GM12878 (cell line): ENCODE measurements at regions not wholly inside any gene's neighbourhood (a gene's known extent, or its start where the extent isn't known, plus 50 kb on each side); places are given as distances from the start of the nearest gene placed in this dataset.

Experiments used
- ATAC-seq: fragments of 200-7000 bp; cut with Tn5 transposase; 3 replicates; pipeline ENCODE4 v1.9.1; 2020; ENCODE audit warnings: mild to moderate bottlenecking, moderate library complexity
- BruUV-seq: library from RNA; stranded (reverse); fragments of 400-500 nt; replicated peaks from 2 replicates; lab custom pipeline; 2021; lab: Mats Ljungman, UMichigan
- CTCF ChIA-PET: fragments of 300-600 bp; sonication (Branson Sonifier 250); formaldehyde crosslinking; extraction: SDS; loops from one replicate; lab custom pipeline; 2021; ENCODE audit warnings: inconsistent platforms; lab: Yijun Ruan, JAX
- POLR2A ChIA-PET: fragments of 350-600 bp; formaldehyde crosslinking; extraction: SDS; loops from one replicate; lab custom pipeline; 2021; ENCODE audit warnings: inconsistent platforms; lab: Charles Lee
- RAD21 ChIA-PET: fragments of 300-600 bp; sonication (Branson Sonifier 250); formaldehyde crosslinking; loops from one replicate; lab custom pipeline; 2023; ENCODE audit warnings: antibody characterized with exemption; ENCODE audit not compliant: unreplicated experiment; lab: Charles Lee
- SMC1A ChIA-PET: fragments of 300-600 bp; sonication (Branson Sonifier 250); formaldehyde crosslinking; loops from one replicate; lab custom pipeline; 2023; ENCODE audit not compliant: unreplicated experiment, uncharacterized antibody; lab: Charles Lee
- DNase-seq: peaks from one replicate; pipeline ENCODE4 v3.0.0-alpha.2; 2011; ENCODE audit warnings: low read depth, low spot score
- FAIRE-seq: peaks from 3 replicates; lab custom pipeline; 2011; peaks lifted over from hg19 to GRCh38; lab: Jason Lieb, UNC
- H2AFZ ChIP-seq: 2 replicates; pipeline ENCODE4 v1.6.0; 2011; ENCODE audit warnings: low read depth, low read length, control low read depth; ENCODE audit not compliant: control insufficient read depth
- H3K27ac ChIP-seq: 2 replicates; pipeline ENCODE4 v1.5.1; 2011; ENCODE audit warnings: control low read depth; ENCODE audit not compliant: control insufficient read depth, insufficient read depth
- H3K27me3 ChIP-seq, 2 experiments: replicated peaks in 1 of 2; 2 replicates each; pipeline versions ENCODE4 v1.6.0 to v1.6.1; 2011; ENCODE audit warnings: low read length in 1 of 2; ENCODE audit not compliant: control insufficient read depth in 2 of 2, insufficient read depth in 2 of 2
- H3K36me3 ChIP-seq, 2 experiments: 2 replicates each; pipeline ENCODE4 v1.5.1; 2011; ENCODE audit warnings: low read length in 1 of 2; ENCODE audit not compliant: control insufficient read depth in 2 of 2, insufficient read depth in 2 of 2
- H3K4me1 ChIP-seq: 2 replicates; pipeline ENCODE4 v1.6.1; 2011; ENCODE audit warnings: mild to moderate bottlenecking, low read length, moderate library complexity, mixed read lengths; ENCODE audit not compliant: control insufficient read depth, insufficient read depth
- H3K4me2 ChIP-seq: 2 replicates; pipeline ENCODE4 v1.6.0; 2011; ENCODE audit warnings: control low read depth; ENCODE audit not compliant: control insufficient read depth, insufficient read depth
- H3K4me3 ChIP-seq: fragments of 200-600 bp; sonication (generic); 2 replicates; pipeline ENCODE4 v1.5.1; 2016
- H3K79me2 ChIP-seq: 2 replicates; pipeline ENCODE4 v1.6.0; 2011; ENCODE audit warnings: low read length; ENCODE audit not compliant: control insufficient read depth, insufficient read depth
- H3K9ac ChIP-seq: 2 replicates; pipeline ENCODE4 v1.8.0; 2011; ENCODE audit warnings: low read length, control low read depth, mixed read lengths; ENCODE audit not compliant: control insufficient read depth, insufficient read depth
- H3K9me3 ChIP-seq: replicated peaks from 3 replicates; pipeline ENCODE4 v1.5.1; 2011; ENCODE audit warnings: mild to moderate bottlenecking, low read length; ENCODE audit not compliant: control insufficient read depth, insufficient read depth
- H4K20me1 ChIP-seq: 2 replicates; pipeline ENCODE4 v1.6.0; 2011; ENCODE audit not compliant: control insufficient read depth, insufficient read depth
- ATF7 ChIP-seq: fragments of 450-650 bp; IDR thresholded peaks from 2 replicates; pipeline ENCODE4 v1.6.1; 2016; ENCODE audit warnings: low read depth, mild to moderate bottlenecking
- BCL11A ChIP-seq: IDR thresholded peaks from 2 replicates; pipeline ENCODE4 v1.6.1; 2011; ENCODE audit warnings: low read depth, low read length
- DPF2 ChIP-seq: fragments of 450-650 bp; IDR thresholded peaks from 2 replicates; pipeline ENCODE4 v1.6.1; 2017; ENCODE audit warnings: mild to moderate bottlenecking
- EP300 ChIP-seq, 2 experiments: fragments of 150-350 bp in 1 of 2; IDR thresholded peaks; 2 replicates each; pipeline ENCODE4 v1.6.1; 2011 to 2012; ENCODE audit warnings: low read depth in 2 of 2, low read length in 2 of 2, borderline replicate concordance in 1 of 2, improper control_type of control experiment in 1 of 2, inconsistent platforms in 1 of 2; ENCODE audit not compliant: control insufficient read depth in 1 of 2
- GATAD2B ChIP-seq: fragments of 450-650 bp; conservative IDR thresholded peaks from 2 replicates; pipeline ENCODE4 v1.6.1; 2017; ENCODE audit warnings: low read depth, mild to moderate bottlenecking, moderate library complexity
- IKZF1 ChIP-seq: fragments of 450-650 bp; conservative IDR thresholded peaks from 2 replicates; pipeline ENCODE4 v1.6.1; 2017; ENCODE audit warnings: antibody characterized with exemption, mild to moderate bottlenecking
- IKZF2 ChIP-seq, 2 experiments: fragments of 450-650 bp; IDR thresholded peaks; 2 replicates each; pipeline ENCODE4 v1.6.1; 2017; ENCODE audit warnings: mild to moderate bottlenecking in 2 of 2, moderate library complexity in 2 of 2
- KDM1A ChIP-seq: fragments of 200-600 bp; sonication (generic); IDR thresholded peaks from 2 replicates; pipeline ENCODE4 v1.6.1; 2016; ENCODE audit warnings: borderline replicate concordance
- MTA2 ChIP-seq: fragments of 450-650 bp; IDR thresholded peaks from 2 replicates; pipeline ENCODE4 v1.6.1; 2016; ENCODE audit warnings: low read depth, mild to moderate bottlenecking, moderate library complexity
- NR2F1 ChIP-seq: fragments of 450-650 bp; conservative IDR thresholded peaks from 2 replicates; pipeline ENCODE4 v1.6.1; 2017; ENCODE audit warnings: mild to moderate bottlenecking
- RBBP5 ChIP-seq: fragments of 200-600 bp; sonication (generic); conservative IDR thresholded peaks from 2 replicates; pipeline ENCODE4 v1.6.1; 2016
- SMC3 ChIP-seq: IDR thresholded peaks from 2 replicates; pipeline ENCODE4 v1.6.1; 2011; ENCODE audit warnings: low read length, improper control_type of control experiment, borderline replicate concordance
- SPI1 ChIP-seq: IDR thresholded peaks from 2 replicates; pipeline ENCODE4 v1.6.1; 2011; ENCODE audit warnings: low read depth, mild to moderate bottlenecking, low read length, moderate library complexity, borderline replicate concordance; ENCODE audit not compliant: insufficient read depth
- YBX1 ChIP-seq: fragments of 450-650 bp; IDR thresholded peaks from 2 replicates; pipeline ENCODE4 v1.6.1; 2016; ENCODE audit warnings: antibody characterized with exemption
- ZNF24 ChIP-seq: fragments of 450-650 bp; IDR thresholded peaks from 2 replicates; pipeline ENCODE4 v1.6.1; 2017; ENCODE audit warnings: antibody characterized with exemption, mild to moderate bottlenecking
- ZNF622 ChIP-seq: fragments of 450-650 bp; IDR thresholded peaks from 2 replicates; pipeline ENCODE4 v1.6.1; 2017; ENCODE audit warnings: mild to moderate bottlenecking, inconsistent platforms
- WGBS: methylation state at CpG from one replicate; pipeline ENCODE4 v1.1.6; 2016; ENCODE audit warnings: low lambda C conversion rate; ENCODE audit not compliant: insufficient replicate concordance, insufficient coverage; ENCODE audit errors: missing lambda C conversion rate; 5-methylcytosine and 5-hydroxymethylcytosine counted together
- in situ Hi-C: fragments of 300-500 bp; cut with MboI; formaldehyde crosslinking; loops from 9 replicates; pipeline ENCODE4 v1.14.3; 2018; ENCODE audit warnings: mixed read lengths
- intact Hi-C: fragments of 100-400 bp; cut with micrococcal nuclease; formaldehyde crosslinking; loops from one replicate; pipeline ENCODE4 v1.14.2; 2022; ENCODE audit not compliant: unreplicated experiment
- TF ChIP-seq, protein P1 (sequence below): fragments of 450-650 bp; IDR thresholded peaks from 2 replicates; pipeline ENCODE4 v1.6.1; 2018; ENCODE audit warnings: mild to moderate bottlenecking, low read depth, moderate library complexity; ENCODE audit not compliant: partially characterized antibody
- TF ChIP-seq, protein P2 (sequence below): fragments of 450-650 bp; conservative IDR thresholded peaks from 2 replicates; pipeline ENCODE4 v1.6.1; 2017; ENCODE audit warnings: mild to moderate bottlenecking, moderate library complexity
- TF ChIP-seq, protein P3 (sequence below): fragments of 450-650 bp; IDR thresholded peaks from 2 replicates; pipeline ENCODE4 v1.6.1; 2017; ENCODE audit warnings: low read depth, mild to moderate bottlenecking, moderate library complexity

DNA sequence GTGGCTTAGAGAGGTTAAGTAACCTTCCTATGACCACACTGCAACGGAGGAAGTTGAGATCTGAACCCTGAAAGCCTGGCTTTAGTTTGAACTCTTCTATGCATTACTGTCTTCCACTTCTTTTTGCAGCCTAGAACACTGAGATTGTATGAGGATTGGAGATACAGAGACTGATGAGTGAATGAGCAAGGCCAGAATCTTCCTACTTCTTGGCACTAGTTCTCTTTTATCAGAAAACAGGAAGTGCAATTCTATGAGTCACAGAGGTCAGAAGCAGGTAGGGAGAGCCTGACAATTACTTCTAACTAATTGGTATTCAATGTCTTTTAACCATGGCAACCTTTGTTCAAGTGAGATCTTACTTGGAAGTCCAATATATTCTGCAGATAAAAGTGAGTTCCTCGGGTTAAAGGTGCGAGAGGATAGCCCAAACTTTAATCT, 219.0 kb downstream of the SHQ1 start:
- BruUV-seq: no TSS peak
- POLR2A ChIA-PET: interaction anchor here (0.6 kb wide), 1 partner anchor 737 kb away, joined by 3 read pairs; no protein-coding TSS in a partner anchor
- H2AFZ ChIP-seq: no peak overlapping the region
- no peak overlapping the region for H3K4me3 ChIP-seq
- 53% methylated on average over 3 of the region's 3 CpGs for WGBS
- ATAC-seq (peak; percentile 75), FAIRE-seq (peak; percentile 84), DNase-seq (no peak)
- SMC1A ChIA-PET: interaction anchor here (1.6 kb wide), 1 partner anchor 37 kb away, joined by 5 read pairs; no protein-coding TSS in a partner anchor
- CTCF ChIA-PET: interaction anchor here (0.5 to 1.4 kb wide), 2 partner anchors 42 to 107 kb away, joined by 3 read pairs; no protein-coding TSS in a partner anchor
- peaks cover 35% of the 10 kb centered on the region for H3K4me1 ChIP-seq
- H3K27ac ChIP-seq: no peak overlapping the region
- no peak overlapping the region for H3K9ac ChIP-seq
- in situ Hi-C loops: no loop called here
- peaks cover 3% of the 10 kb centered on the region; the same call in 1 of the 3 replicates for H3K9me3 ChIP-seq
- no peaks in the 10 kb centered on the region for H3K27me3 ChIP-seq
- RAD21 ChIA-PET: no interaction called here
- intact Hi-C loops: loop anchor here (2.0 kb wide), 1 partner anchor 46 kb away; no protein-coding TSS in a partner anchor
- no peaks in the 10 kb centered on the region for H4K20me1 ChIP-seq
- H3K36me3 ChIP-seq: no peaks in the 10 kb centered on the region
- H3K4me2 ChIP-seq: peak overlapping the region; percentile 21; the same call in 1 of the 2 replicates
- H3K79me2 ChIP-seq: no peaks in the 10 kb centered on the region
- peak in 1 of 2 experiments; percentile 69; a peak in 1 of 4 replicates for TF ChIP-seq EP300 (IDR thresholded peaks at IDR 0.05; ENCODE audit: borderline replicate concordance in 1 of 2, control insufficient read depth in 1 of 2, low read depth in 2 of 2, low read length in 2 of 2)
- TF ChIP-seq, protein P1, sequence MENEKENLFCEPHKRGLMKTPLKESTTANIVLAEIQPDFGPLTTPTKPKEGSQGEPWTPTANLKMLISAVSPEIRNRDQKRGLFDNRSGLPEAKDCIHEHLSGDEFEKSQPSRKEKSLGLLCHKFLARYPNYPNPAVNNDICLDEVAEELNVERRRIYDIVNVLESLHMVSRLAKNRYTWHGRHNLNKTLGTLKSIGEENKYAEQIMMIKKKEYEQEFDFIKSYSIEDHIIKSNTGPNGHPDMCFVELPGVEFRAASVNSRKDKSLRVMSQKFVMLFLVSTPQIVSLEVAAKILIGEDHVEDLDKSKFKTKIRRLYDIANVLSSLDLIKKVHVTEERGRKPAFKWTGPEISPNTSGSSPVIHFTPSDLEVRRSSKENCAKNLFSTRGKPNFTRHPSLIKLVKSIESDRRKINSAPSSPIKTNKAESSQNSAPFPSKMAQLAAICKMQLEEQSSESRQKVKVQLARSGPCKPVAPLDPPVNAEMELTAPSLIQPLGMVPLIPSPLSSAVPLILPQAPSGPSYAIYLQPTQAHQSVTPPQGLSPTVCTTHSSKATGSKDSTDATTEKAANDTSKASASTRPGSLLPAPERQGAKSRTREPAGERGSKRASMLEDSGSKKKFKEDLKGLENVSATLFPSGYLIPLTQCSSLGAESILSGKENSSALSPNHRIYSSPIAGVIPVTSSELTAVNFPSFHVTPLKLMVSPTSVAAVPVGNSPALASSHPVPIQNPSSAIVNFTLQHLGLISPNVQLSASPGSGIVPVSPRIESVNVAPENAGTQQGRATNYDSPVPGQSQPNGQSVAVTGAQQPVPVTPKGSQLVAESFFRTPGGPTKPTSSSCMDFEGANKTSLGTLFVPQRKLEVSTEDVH: no peak
- peak; percentile 63; the same call in 1 of the 2 replicates for TF ChIP-seq BCL11A
- TF ChIP-seq, protein P2, sequence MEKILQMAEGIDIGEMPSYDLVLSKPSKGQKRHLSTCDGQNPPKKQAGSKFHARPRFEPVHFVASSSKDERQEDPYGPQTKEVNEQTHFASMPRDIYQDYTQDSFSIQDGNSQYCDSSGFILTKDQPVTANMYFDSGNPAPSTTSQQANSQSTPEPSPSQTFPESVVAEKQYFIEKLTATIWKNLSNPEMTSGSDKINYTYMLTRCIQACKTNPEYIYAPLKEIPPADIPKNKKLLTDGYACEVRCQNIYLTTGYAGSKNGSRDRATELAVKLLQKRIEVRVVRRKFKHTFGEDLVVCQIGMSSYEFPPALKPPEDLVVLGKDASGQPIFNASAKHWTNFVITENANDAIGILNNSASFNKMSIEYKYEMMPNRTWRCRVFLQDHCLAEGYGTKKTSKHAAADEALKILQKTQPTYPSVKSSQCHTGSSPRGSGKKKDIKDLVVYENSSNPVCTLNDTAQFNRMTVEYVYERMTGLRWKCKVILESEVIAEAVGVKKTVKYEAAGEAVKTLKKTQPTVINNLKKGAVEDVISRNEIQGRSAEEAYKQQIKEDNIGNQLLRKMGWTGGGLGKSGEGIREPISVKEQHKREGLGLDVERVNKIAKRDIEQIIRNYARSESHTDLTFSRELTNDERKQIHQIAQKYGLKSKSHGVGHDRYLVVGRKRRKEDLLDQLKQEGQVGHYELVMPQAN: no peak
- TF ChIP-seq, protein P3, sequence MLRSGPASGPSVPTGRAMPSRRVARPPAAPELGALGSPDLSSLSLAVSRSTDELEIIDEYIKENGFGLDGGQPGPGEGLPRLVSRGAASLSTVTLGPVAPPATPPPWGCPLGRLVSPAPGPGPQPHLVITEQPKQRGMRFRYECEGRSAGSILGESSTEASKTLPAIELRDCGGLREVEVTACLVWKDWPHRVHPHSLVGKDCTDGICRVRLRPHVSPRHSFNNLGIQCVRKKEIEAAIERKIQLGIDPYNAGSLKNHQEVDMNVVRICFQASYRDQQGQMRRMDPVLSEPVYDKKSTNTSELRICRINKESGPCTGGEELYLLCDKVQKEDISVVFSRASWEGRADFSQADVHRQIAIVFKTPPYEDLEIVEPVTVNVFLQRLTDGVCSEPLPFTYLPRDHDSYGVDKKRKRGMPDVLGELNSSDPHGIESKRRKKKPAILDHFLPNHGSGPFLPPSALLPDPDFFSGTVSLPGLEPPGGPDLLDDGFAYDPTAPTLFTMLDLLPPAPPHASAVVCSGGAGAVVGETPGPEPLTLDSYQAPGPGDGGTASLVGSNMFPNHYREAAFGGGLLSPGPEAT: peak; percentile 42; the same call in 1 of the 2 replicates
- peak; percentile 99 for TF ChIP-seq SPI1
- peak; percentile 75 to 80 for TF ChIP-seq IKZF2 (IDR thresholded peaks at IDR 0.05)
- no peak for TF ChIP-seq ZNF24
- no peak for TF ChIP-seq YBX1
- 0 out of 2 replicates have a peak, but pooled peaks have one; percentile 28 for TF ChIP-seq ATF7
- TF ChIP-seq NR2F1: peak; percentile 92
- no peak for TF ChIP-seq GATAD2B
- no peak for TF ChIP-seq ZNF622
- TF ChIP-seq IKZF1: 0 out of 2 replicates have a peak, but pooled peaks have one; percentile 25
- peak; percentile 87 for TF ChIP-seq MTA2
- TF ChIP-seq DPF2: peak; percentile 32; the same call in 1 of the 2 replicates
- no peak for TF ChIP-seq RBBP5
- no peak for TF ChIP-seq SMC3
- no peak for TF ChIP-seq KDM1A
